Prostate gland (tissue), 2 donors: ENCODE measurements at regions not wholly inside any gene's neighbourhood (a gene's known extent, or its start where the extent isn't known, plus 50 kb on each side); places are given as distances from the start of the nearest gene placed in this dataset.

Source experiments
- CTCF ChIP-seq, 4 experiments: fragments of 200-600 bp in 2 of 4; fragments of 450-650 bp in 2 of 4; sonication (generic) in 2 of 4; IDR thresholded peaks; 1 replicate in 3 of 4; 2 replicates in 1 of 4; pipeline ENCODE4 v1.5.1; 2016 to 2019; ENCODE audit warnings: antibody characterized with exemption in 4 of 4, mild to moderate bottlenecking in 2 of 4, moderate library complexity in 2 of 4
- POLR2AphosphoS5 ChIP-seq: sonication (generic); formaldehyde crosslinking; IDR thresholded peaks from one replicate; pipeline ENCODE4 v1.6.1; 2017; ENCODE audit warnings: antibody characterized with exemption

GRCh38 chr1:37342736-37343135, 131.6 kb upstream of the ZC3H12A start:
- no peak for TF ChIP-seq CTCF (IDR thresholded peaks at IDR 0.05)
- TF ChIP-seq POLR2AphosphoS5 = no peak
